NCI-H748 (cell line): ENCODE measurements at regions not wholly inside any gene's neighbourhood (a gene's known extent, or its start where the extent isn't known, plus 50 kb on each side); places are given as distances from the start of the nearest gene placed in this dataset.
"Not testable (repeated sequence)": the region's sequence is repeated elsewhere in the genome, so short reads cannot be mapped to it uniquely, and the experiment has no call there.

Experiments
- DNase-seq: peaks from one replicate; lab custom pipeline; 2025; ENCODE audit not compliant: unreplicated experiment; lab: John Stamatoyannopoulos, UW

DNA sequence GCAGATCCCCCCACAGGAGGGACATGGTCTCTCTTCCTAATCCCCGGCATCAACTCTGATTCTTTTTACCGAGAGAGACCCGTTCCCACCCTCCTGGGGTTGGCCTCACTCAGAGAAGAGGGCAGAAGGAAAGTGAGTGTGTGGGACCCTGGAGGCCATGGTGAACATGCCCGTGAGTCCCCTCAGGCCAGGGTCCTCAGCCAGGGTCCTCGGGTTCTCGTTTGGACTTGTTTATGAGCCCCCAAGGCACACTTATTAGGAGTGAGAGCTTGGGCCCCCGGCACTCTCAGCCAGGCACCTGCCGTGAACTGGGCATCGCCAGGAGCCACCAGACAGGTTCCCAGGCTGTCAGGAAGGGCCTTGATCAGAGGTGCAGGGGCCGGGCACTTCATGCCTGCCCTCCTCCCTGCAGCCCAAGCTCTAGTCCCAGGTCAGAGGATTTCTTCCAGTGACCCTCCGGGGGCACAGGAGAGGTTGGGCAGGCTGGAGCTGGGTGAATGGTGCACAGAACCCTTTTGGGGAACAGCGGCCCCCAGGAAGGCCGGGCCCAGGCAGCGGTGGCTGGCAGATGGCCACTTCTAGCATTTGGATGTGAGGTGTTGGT, 122.6 kb downstream of the CRYAA start:
- DNase-seq = no peak

DNA sequence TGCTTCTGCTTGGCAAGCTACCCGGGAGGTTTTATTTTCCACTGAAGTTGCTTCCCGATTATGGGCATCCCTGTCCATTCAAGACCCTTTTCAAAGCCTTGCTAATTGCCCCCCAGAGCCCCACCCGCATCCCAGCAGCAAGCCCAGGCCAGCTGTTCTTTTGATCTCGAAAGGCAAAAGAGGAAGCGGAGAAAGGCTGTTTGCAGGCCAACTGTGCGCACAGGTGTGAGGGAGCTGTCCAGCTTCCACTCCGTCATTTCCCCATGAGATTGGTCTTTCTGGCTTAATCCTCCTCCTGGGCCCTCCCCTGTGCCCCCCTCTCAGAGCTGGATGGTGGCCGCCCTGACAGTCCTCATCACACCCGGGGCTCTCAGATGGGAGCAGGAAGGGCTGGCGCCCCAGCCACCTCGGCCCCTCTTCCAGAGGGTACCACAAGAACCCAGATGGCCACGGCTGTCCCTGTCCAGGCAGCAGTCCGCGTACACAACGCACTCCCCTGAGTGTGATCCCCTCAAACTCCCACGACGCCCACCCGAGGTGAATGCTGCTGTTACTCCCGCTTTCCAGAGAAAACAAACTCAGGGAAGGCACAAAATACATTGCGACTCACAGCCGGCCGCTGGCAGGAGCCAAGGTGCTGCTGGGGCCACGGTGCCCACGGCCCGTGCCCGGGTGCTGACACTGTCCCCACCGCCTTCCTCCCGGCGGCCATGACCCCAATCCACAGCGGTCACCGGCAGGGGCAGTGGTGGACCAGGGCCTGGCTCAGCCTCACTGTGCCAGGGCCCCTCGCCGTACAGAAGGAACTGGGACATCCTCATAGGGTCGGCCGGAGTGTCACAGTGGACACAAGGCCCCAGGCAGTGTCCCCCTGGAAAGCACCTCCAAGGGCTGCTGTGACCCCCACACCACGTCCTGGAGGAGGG, 121.9 kb downstream of the CRYAA start:
- DNase-seq = peak; percentile 88

DNA sequence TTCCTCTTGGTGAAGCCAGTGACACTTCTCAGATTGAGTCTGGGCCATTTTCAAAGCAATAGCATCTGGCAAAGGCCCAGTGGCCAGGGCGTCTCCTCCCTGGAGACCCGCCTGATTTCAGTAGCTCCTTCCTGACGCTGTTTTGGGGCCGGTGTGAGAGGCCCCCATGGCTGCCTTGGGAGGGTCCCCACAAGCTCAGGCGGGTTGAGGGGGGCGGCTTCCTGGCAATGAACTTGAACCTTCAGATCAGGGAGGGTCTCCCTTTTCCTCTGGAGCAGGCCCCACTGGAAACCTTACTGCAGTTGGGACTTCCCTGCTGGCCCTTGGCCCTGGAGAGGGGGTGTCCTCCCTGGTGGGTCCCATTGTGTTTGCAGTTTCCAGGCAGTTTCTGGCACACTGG, 121.2 kb downstream of the CRYAA start:
- no peak for DNase-seq

DNA sequence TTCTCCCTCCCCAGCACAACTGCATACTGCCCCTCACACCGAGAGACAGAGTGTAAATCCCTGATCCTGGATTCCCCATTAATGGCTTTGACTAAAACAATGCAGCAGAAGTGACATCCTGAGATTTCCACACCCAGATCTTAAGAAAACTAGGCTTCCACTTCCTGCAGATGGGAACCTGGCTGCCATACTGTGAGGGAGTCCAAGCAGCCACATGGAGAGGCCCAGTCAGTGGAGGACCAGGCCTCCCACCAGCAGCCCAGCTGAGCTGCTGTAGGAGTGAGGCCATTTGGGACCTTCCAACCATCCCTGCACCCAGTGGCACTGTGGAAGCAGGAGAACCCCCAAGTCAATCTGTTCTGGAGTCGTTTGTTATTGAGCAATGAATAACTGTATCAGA, 120.6 kb downstream of the CRYAA start:
- DNase-seq = no peak

DNA sequence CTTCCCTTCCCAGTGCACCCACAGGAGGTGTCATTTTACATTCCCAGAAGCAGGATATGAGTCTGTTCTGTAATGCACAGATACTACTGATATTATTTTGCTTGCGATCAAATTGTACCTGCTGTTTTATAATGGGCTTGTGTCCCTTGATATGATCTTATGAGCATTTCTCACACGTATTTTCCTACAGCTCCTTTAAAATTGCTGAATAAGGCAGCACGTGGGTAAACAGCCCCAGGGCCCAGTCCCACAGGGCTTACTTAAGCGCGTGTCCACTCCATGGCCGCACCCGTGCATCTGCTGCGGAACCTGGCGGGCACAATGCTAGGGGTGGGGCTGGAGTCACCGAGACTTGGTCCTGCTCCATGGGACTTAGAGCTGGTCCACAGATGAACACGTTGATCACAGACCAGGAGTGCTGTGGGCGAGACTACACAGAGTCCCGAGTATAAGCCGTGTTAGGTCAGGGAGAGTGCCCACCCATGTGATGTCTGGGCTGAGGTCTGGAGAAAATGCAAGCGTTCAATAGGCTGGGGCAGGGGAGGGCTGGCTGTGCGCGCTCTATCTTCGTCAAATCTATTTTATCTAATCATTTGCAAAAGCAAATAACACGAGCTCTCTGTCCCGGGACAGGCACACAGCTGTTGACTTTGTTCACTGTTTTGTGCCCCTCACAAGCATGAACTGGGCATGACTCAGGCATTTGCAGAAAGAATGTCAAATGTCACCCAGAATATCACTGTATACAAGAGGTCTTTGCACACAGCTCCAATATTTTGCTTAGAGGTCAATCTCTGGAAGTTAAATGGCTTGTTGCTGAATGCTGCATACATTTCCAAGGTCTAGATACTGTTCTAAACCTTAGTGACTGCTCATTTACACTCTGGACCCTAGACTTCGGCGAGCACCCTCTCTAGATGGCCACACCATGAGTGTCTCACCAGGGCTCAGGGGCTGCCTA, 119.3 kb downstream of the CRYAA start:
- peak; percentile 80 for DNase-seq

DNA sequence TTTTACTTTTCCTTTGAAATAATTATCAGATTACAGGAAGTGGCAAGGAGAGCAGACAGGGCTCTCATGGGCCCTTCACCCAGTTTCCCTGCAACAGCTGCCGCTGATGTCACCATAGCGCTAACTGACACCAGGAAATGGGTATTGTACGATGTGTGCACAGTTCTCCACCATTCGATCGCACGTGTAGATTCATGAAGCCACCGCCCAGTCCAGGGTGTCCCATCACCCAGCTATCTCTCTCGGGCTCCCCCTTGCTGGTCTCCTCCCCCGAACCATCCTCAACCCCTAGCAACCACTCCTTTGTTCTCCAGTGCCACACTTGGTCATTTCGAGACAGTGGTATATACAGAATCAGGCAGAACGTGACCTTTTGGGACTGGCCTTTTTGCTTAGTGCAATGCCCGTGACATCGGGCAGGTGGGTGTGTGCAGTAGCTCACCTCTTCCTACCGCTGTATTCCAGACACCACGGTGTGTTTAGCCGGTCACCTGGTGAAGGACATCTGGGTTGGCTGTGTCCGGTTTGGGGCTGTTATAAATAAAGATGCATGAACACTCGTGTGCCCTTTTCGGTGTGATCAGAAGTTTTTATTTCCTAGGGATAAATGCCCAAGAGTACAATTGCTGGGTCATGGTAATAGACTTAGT, 118.4 kb downstream of the CRYAA start:
- peak; percentile 81 for DNase-seq

DNA sequence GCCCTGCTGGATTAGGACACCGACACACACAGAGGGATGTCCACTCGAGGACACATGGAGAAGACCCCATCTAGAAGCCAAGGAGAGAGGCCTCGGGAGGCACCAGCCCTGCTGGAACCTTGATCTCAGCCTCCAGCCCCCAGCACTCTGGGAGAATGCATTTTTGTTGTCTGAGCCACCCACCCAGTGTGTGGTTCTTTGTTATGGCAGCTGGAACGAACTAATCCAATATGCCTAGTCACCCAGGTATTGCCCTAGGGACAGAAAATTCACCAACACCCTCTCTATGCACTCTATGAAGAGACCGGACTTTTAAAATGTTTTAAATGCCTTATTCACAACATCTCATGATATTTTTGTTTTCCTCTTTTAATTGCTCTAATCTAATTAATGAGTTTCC, 117.4 kb downstream of the CRYAA start:
- no peak for DNase-seq

DNA sequence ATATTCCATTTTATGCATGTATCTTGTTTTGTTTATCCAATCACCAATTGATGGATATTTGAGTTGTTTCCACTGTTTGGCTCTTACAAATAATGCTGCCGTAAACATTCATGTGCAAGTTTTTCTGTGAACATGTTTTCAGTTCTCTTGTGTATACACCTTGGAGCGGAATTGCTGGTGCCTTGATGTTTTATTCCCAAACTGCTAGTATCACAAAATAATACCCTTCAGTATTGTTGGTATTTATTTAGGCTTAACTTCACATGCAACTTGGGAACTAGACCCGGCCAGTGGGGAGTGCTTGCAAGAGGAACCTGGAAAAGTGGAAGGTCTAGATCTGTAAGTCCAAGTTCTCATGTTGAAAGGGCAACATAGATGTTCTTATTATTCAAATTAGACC, 115.9 kb downstream of the CRYAA start:
- DNase-seq = no peak

DNA sequence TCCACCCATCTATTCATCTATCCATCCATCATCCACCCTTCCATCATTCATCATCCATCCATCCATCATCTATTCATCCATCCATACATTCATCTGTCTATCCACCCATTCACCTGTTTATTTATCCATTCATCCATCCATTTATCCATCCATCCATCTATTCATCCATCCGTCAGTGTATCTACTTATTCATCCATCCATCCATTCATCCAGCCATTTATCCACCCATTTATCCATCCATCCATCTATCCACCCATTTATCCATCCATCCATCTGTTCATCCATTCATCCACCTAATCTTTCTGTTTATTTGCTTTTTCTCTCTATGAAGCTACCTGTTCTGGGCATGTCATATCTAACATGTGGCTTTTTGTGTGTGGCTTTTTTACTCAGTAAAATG, 115.4 kb downstream of the CRYAA start:
- DNase-seq = no peak

DNA sequence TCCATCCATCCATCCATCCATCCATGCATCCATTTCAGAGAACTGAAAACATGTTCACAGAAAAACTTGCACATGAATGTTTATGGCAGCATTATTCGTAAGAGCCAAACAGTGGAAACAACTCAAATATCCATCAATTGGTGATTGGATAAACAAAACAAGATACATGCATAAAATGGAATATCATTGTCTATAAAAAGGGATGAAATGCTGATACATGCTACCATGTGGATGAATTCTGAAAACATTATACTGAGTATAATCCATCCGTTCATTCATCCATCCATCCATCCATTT, 115.1 kb downstream of the CRYAA start:
- not testable (repeated sequence) for DNase-seq

DNA sequence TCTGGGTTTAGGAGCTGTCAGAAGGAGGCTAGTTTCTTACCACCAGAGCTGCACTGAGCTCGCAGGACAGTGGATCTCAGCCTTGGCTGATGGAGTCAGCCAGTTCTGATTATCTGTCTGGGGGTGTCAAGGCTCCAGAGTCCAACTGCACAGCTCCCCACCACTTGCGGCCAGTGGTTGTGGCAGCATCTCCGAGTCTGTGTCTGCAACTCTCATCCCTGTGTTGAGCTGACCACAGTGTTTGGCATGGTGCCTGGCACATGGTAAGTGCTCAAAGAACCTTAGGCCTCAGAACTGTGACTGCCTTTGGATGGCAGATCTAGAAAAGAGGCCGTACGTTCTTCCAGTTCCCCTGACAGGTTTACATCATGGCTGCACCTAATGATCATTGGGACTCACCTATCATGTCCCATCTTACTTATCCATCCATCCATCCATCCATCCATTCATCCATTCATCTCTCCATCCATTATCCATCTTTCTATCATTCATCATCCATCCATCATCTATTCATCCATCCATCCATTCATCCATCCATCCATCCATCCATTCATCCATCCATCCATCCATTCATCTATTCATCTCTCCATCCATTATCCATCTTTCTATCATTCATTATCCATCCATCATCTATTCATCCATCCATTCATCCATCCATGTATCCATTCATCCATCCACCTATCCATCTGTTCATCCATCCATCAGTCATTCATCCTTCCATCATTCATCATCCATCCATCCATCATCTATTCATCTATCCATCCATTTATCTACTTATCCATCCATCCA, 114.5 kb downstream of the CRYAA start:
- no peak for DNase-seq

DNA sequence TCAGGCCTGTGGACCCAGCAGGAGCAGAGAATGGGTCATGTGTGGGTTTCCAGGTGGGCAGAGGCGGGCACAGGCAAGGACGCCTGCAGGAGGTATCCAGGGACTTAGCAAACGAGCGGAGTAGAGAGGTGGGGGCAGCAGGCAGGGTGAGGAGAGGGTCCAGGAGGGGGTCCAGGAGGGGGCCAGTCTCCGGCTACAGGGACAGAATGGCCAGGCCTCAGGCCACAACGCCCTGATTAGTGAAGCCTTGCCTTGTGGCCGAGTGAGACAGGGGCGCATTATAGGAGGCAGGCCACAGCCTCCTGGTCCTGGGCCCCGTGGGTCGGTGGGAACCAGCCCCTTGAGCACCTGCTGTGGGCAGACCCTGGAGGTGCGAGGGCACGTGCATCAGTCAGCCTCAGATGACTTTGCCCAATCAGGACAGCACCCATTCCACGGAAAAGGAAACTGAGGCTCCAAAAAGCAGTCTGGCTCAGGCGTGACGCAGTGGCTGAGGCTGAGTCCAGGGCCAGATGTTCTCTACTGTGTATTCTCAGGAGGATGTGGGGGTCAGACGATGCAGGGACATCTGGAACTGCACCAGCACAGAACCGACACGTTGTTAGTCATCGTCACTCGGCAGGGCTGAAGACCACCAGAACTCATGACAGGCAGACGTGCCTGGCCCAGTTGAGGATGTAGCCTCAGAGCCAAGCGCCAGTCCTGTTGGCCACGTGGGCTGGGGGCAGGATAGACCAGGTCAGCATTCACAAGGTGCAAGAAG, 113.7 kb downstream of the CRYAA start:
- DNase-seq = no peak

DNA sequence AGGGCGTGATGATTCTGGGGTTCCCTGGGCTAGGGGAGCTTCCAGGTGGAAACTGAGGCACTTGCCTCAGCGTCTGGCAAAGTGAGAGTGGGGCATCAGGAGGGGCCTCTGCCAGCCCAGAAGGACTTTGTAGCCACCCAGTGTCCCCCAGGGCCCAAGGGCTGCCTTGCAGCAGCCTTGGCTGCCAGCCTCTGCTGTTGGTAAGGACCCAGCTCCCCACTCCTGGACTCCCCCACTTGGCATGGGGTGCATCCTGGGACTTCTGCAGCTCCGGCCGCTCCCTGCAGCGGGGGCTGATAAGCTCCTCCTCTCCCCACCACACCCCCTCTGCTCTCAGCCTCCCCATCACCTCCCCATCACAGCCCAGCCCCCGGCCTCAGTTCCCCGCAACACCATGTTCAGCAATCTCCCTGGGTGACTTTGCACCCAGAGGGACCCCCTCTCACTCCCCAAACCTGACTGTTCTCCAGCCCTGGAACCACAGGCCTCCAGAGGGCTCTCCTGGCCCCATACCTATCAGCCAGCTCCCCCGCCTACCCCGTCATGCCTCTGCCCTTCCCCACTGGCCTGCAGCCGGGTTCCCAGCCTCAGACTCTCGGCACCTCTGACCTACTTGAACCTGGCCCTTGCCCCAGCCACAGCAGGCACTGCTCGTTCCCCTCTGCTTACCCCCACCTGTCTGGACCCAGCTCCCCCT, 113.0 kb downstream of the CRYAA start:
- no peak for DNase-seq

DNA sequence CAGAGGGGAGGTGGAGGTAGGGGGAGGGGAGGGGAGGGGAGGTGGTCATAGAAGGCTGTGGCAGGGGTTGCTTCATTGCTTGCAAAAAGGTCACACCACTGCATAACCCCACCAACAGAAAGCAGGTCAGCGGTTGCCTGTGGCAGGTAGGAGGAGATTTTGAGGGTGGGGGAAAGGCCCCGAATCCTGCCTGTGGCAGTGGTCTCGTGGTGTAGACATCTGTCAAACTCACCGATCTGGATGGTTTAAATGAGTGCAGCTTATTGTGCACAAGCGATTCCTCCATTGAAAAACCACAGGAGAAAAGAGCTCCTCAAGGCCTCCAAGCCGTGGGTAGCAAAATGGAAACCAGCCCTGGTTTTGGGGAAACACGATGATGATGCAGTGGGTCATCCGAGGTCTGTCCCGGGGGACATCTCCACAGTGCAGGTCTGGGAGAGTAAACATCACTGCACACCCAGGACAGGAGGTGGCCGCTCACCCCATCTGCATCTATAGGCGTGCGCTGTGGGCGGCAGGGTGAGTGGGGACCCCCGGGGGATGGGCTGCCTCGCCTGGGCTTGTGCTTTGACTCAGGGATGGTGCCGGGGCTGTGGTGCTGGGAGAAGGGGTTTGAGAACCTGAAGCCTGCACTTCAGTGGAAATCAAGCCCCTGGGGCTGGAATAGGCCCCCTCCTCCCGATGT, 112.3 kb downstream of the CRYAA start:
- DNase-seq = no peak

DNA sequence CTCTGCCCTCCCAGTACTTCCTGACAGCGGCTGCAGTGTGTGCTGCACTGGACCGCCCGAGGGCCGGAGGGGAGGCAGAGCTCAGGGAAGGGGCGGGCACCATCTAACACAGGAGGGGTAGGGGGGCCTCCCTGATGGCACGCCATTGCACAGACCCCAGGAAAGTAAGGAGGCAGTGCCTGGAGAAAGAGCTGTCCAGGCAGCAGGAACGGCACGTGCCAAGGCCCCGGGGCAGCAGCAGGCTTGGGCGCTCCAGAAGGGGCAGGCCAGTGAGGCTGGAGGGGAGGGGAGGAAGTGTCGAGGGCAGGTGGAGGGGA, 110.7 kb downstream of the CRYAA start:
- no peak for DNase-seq

DNA sequence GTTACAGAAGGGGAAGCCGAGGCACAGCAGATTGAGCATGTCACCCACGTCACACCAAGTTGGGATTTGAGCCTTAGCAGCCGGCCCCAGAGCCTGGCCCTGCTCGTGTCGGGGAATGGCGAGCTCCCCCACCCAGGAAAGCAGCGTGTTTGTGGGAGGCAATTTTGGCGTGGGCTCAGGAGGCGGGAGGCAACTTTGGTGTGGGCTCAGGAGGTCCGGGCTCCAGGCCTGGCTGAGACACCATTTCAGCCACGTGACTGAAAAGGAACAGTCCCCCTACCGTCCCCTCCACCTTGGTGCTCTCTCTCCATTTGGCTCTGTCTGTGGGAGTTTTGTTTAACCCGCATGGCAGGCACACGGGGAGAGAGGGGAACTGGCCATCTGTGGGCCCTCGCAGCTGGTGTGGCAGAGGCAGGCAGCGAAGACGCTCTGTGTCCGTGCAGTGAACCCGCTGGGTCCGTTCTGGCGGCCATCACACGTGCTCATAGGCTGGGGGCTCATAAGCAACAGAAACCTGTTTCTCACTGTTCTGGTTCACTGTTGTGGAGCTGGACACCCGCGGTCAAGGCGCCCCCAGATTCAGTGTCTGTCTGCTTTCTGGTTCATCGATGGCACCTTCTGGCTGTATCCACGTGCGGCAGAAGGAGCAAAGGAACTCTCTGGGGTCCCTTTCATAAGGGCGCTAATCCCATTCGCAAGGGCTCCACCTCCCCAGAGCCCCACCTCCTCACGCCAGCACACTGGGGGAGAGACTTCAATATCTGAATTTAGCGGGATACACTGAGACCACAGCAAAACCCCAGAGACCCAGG, 110.2 kb downstream of the CRYAA start:
- DNase-seq = no peak

DNA sequence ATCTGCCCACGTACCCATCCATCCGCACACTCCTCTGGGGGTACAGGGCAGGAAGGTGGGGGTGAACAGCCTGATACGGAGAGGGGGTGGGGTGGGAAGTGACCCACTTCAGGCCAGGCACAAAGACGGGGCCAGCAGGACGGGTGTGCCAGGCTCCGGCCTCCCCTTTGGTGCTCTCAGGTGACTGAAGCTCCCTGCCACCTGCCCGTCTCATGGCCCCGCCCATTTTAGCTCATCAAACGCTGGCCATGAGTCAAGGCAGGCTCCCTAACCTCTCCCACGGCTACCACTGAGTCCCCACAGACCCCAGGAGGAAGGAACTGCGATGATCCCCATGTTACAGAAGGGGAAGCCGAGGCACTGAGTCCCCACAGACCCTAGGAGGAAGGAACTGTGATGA, 109.6 kb downstream of the CRYAA start:
- DNase-seq = no peak
